Activated naive CD4-positive, alpha-beta T cell treated with anti-CD3 and anti-CD28 coated beads, Interleukin-2, amount 50 U/mL, for 16 hours (primary cell): ENCODE measurements at regions not wholly inside any gene's neighbourhood (a gene's known extent, or its start where the extent isn't known, plus 50 kb on each side); places are given as distances from the start of the nearest gene placed in this dataset.

Experiments
- DNase-seq: peaks from one replicate; pipeline ENCODE4 v3.0.0-alpha.2; 2020

- no peak for DNase-seq
Measured at GRCh38 chr2:56626927-56627326, 443.1 kb downstream of the CCDC85A start.

- DNase-seq, result no peak
Measured at GRCh38 chr2:56630286-56630685, 446.5 kb downstream of the CCDC85A start.

- DNase-seq, result no peak
Measured at GRCh38 chr2:56647997-56648396, 464.2 kb downstream of the CCDC85A start.

- DNase-seq, result no peak
Measured at GRCh38 chr2:56648802-56649201, 465.0 kb downstream of the CCDC85A start.

GRCh38 chr2:56654936-56655335, 471.1 kb downstream of the CCDC85A start:
- no peak for DNase-seq

GRCh38 chr2:56656826-56657225, 473.0 kb downstream of the CCDC85A start:
- no peak for DNase-seq

GRCh38 chr2:56666777-56667176, 483.0 kb downstream of the CCDC85A start:
- DNase-seq, result no peak

GRCh38 chr2:56671973-56672569, 488.3 kb downstream of the CCDC85A start:
- DNase-seq, result no peak

GRCh38 chr2:56674084-56674483, 490.3 kb downstream of the CCDC85A start:
- DNase-seq, result no peak

- no peak for DNase-seq
Measured at GRCh38 chr2:56676966-56677365, 493.2 kb downstream of the CCDC85A start.

- DNase-seq, result no peak
Measured at GRCh38 chr2:56680971-56681631, 497.3 kb downstream of the CCDC85A start.

GRCh38 chr2:56681659-56682396, 498.0 kb downstream of the CCDC85A start:
- DNase-seq, result no peak

- no peak for DNase-seq
Measured at GRCh38 chr2:56682397-56682760, 498.6 kb downstream of the CCDC85A start.

- DNase-seq, result no peak
Measured at GRCh38 chr2:56684327-56684726, 500.5 kb downstream of the CCDC85A start.

- DNase-seq, result no peak
Measured at GRCh38 chr2:56685205-56685604, 501.4 kb downstream of the CCDC85A start.

- no peak for DNase-seq
Measured at GRCh38 chr2:56687169-56687568, 503.4 kb downstream of the CCDC85A start.

GRCh38 chr2:56688661-56689060, 504.9 kb downstream of the CCDC85A start:
- DNase-seq, result no peak

- DNase-seq, result no peak
Measured at GRCh38 chr2:56693501-56693900, 509.7 kb downstream of the CCDC85A start.

GRCh38 chr2:56703001-56703400, 519.2 kb downstream of the CCDC85A start:
- DNase-seq, result no peak

GRCh38 chr2:56705713-56706112, 521.9 kb downstream of the CCDC85A start:
- DNase-seq, result no peak

GRCh38 chr2:56707218-56707617, 523.4 kb downstream of the CCDC85A start:
- DNase-seq, result no peak

- no peak for DNase-seq
Measured at GRCh38 chr2:56707650-56708049, 523.9 kb downstream of the CCDC85A start.

- DNase-seq, result no peak
Measured at GRCh38 chr2:56709181-56709580, 525.4 kb downstream of the CCDC85A start.

- DNase-seq, result no peak
Measured at GRCh38 chr2:56713161-56713676, 529.4 kb downstream of the CCDC85A start.
